ENCODE measurements at regions not wholly inside any gene's neighbourhood (a gene's known extent, or its start where the extent isn't known, plus 50 kb on each side); places are given as distances from the start of the nearest gene placed in this dataset.

DNA sequence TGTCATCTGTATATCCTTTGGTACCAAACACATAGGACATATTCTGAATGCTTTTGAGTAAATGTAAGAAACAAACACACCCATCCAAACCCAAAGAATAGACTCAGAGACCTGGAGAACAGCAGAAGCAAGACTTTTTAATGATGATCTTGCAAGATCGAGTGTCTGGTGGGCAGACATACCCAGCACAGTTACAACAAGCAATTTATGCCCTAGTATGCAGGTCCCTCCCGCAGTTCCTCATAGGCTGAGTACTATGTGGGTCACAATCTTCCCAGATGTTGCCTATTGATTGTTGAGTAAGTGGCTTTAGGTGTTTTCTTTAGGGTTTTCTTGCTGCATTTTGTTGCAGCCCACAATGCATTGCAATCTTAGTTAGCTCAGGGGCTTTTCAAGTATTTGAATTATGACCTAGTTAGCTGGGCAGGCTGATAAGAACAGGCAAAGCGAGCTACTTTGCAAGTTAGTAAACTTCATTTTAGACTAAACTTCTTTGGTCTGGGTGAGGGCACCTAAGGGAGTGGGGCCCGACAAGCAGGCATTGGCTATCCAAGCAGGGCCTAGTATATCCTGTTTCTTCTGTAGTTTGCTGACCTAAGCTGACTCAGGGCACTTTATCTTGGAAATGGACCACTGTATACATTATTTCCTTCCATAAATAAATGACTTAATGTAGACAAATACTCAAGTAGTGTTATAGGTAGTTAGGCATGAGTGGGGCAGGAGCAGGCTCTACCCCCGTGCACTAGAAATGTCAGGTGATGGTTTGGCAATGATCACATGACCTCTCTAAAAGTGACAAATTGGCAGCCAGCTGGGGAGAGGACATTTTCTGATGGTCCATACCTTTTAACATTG lies 87.3 kb upstream of the LIPC start:
- TF ChIP-seq, protein P1, sequence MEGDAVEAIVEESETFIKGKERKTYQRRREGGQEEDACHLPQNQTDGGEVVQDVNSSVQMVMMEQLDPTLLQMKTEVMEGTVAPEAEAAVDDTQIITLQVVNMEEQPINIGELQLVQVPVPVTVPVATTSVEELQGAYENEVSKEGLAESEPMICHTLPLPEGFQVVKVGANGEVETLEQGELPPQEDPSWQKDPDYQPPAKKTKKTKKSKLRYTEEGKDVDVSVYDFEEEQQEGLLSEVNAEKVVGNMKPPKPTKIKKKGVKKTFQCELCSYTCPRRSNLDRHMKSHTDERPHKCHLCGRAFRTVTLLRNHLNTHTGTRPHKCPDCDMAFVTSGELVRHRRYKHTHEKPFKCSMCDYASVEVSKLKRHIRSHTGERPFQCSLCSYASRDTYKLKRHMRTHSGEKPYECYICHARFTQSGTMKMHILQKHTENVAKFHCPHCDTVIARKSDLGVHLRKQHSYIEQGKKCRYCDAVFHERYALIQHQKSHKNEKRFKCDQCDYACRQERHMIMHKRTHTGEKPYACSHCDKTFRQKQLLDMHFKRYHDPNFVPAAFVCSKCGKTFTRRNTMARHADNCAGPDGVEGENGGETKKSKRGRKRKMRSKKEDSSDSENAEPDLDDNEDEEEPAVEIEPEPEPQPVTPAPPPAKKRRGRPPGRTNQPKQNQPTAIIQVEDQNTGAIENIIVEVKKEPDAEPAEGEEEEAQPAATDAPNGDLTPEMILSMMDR (IDR thresholded peaks at IDR 0.05; ENCODE audit: insufficient read depth, low read length, missing control alignments): no peak
- H3K4me3 ChIP-seq (ENCODE audit: low read depth, low read length): no peak overlapping the region
- ChIA-PET POLR2A (no interaction called here), CTCF (no interaction called here)
- DNase-seq (ENCODE audit: low read depth, low spot score): no peak

DNA sequence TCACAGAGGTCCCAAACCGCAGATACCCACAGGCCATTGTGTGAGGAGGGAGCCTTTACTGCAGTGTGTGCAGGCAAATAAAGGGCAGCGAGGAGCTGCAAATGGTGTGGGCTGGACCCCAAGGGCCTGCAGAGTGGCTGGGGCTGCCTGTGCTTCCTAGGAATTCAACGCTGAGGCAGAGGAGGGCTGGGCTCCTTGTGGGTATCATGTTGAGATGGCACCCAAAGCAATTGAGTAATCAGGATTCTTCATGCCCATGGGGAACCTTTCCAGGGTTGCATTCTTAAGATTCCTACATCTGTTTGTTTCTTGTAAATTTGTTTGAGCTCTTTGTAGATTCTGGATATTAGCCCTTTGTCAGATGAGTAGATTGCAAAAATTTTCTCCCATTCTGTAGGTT lies 85.4 kb upstream of the LIPC start:
- ChIA-PET CTCF (no interaction called here), POLR2A (interaction anchor here (1.0 kb wide), 1 partner anchor 14 kb away, joined by 3 read pairs; no protein-coding TSS in a partner anchor)
- no peak overlapping the region for H3K4me3 ChIP-seq (ENCODE audit: low read depth, low read length)
- TF ChIP-seq, protein P1 (IDR thresholded peaks at IDR 0.05; ENCODE audit: insufficient read depth, low read length, missing control alignments): no peak
- DNase-seq (ENCODE audit: low read depth, low spot score): no peak

DNA sequence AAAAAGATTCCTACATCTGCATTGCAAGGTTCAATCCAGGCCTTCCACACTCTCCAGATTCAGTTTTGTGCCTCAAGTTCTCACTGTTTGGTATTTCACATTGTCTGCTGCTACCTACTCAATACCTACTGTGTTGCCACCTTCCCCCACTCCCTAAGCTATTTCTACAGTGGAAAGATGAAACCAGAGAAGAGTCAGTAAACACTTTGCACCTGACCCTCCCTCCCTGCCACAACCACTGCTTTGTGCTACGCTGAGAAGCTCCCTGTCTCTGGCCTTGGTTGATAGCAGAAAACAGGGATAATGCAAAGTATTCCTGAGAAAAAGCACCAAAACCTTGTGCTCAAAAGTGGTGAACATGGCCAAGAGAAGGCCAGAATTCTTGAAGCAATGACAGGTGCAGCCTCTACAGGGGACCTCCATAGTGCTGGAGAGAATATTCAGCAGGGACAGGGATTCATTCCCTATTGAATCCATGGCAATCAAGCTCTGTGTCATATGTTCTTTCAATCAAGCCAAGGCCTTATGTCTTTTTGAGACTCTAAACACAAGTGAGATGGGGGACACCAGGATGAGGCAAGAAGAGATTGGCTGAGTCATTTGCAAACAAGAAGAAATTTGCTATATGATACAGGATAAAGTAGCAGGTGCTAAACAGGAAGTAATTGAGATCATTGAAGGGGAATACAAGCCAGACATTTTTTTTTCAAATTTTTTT lies 83.5 kb upstream of the LIPC start:
- TF ChIP-seq, protein P1 (IDR thresholded peaks at IDR 0.05; ENCODE audit: insufficient read depth, low read length, missing control alignments): no peak
- H3K4me3 ChIP-seq (ENCODE audit: low read depth, low read length): no peak overlapping the region
- POLR2A ChIA-PET: no interaction called here
- DNase-seq (ENCODE audit: low read depth, low spot score): no peak
- CTCF ChIA-PET: no interaction called here

DNA sequence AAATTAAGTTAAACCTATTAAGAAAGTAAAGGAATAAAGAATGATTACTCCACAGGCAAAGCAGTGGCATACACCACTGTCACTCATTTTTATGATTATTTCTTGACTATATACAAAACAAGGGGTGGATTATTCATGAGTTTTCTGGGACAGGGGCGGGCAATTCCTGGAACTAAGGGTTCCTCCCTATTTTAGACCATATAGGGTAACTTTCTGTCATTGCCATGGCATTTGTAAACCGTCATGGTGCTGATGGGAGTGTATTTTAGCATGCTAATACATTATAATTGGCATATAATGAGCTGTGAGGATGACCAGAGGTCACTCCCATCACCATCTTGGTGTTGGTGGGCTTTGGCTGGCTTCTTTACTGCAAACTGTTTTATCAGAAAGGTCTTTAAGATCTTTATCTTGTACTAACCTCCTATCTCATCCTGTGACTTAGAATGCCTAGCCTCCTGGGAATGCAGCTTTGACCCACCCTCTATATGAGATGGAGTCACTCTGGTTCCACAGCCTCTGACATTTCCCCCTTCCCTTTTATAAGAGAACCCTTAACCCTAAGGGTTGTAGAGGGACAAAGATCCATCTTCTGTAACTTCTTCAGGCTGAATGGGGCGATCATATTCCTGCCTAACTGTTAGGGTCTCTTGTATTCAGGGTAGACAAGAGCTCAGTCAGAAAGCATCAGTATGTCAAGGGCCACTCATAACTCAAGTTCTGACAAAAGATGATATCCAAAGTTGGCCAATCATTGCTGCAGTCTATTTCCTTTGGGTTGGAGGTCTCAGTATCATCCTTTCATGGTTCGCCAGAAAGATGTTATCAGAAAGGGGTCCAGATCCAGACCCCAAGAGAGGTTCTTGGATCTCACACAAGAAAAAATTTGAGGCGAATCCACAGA lies 79.5 kb upstream of the LIPC start:
- H3K4me3 ChIP-seq (ENCODE audit: low read depth, low read length): no peak overlapping the region
- ChIA-PET POLR2A (no interaction called here), CTCF (no interaction called here)
- TF ChIP-seq, protein P1 (IDR thresholded peaks at IDR 0.05; ENCODE audit: insufficient read depth, low read length, missing control alignments): no peak
- no peak for DNase-seq (ENCODE audit: low read depth, low spot score)

DNA sequence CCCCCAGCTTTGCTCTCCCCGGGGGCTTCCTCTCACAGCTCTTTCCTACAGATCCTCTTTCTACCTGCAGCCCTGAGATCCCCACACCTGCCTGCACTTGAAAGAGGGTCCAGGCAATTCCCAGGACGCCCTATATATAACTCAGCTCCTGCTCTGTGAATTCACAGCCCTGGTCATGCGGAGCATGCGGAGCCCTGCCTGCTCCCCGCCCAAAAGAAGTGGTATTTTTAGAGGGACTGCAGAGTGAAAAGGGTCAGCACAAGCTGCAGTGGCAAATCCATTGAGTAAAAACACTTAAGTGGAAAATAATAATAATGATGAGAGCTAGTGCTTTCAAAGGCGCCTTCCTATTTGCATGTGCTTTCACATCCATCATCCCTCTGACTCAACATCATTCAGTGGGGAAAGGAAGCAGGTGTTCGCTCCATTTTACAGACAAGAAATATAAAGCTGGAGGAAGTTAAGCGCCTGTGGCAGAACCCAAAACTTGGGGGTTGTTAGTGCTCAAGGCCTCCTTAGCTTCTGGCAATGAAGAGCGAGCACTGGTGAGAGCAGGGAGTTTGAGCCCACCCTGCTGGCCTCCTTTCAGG lies 76.3 kb upstream of the LIPC start:
- no peak for DNase-seq (ENCODE audit: low read depth, low spot score)
- POLR2A ChIA-PET: no interaction called here
- CTCF ChIA-PET: no interaction called here

More for the DNA sequence above, 76.3 kb upstream of the LIPC start:
- TF ChIP-seq, protein P1 (IDR thresholded peaks at IDR 0.05; ENCODE audit: insufficient read depth, low read length, missing control alignments): no peak
- no peak overlapping the region for H3K4me3 ChIP-seq (ENCODE audit: low read depth, low read length)

Measured in AG04449 (cell line).